WTC11 (cell line): ENCODE measurements at regions not wholly inside any gene's neighbourhood (a gene's known extent, or its start where the extent isn't known, plus 50 kb on each side); places are given as distances from the start of the nearest gene placed in this dataset.

Source experiments
- ATAC-seq: fragments of 200-7000 bp; cut with Tn5 transposase; 2 replicates; pipeline ENCODE4 v1.10.0; 2021; ENCODE audit warnings: mild to moderate bottlenecking, moderate library complexity
- CTCF ChIA-PET: fragments of 300-600 bp; sonication (Branson Sonifier 250); formaldehyde crosslinking; loops from one replicate; lab custom pipeline; 2021; ENCODE audit warnings: antibody characterized with exemption; lab: Charles Lee
- POLR2A ChIA-PET: fragments of 350-600 bp; sonication (Branson Sonifier 250); formaldehyde crosslinking; loops from one replicate; lab custom pipeline; 2021; ENCODE audit warnings: antibody characterized with exemption; lab: Charles Lee
- DNase-seq: peaks from one replicate; pipeline ENCODE4 v3.0.0; 2021; ENCODE audit warnings: low spot score
- H3K27ac Mint-ChIP-seq: 2 replicates; pipeline ENCODE4 v1.8.0; 2021; ENCODE audit warnings: mixed read lengths
- H3K27me3 Mint-ChIP-seq: 2 replicates; pipeline ENCODE4 v1.8.0; 2021; ENCODE audit warnings: low read depth, mild to moderate bottlenecking, moderate library complexity, mixed read lengths
- H3K36me3 Mint-ChIP-seq: 2 replicates; pipeline ENCODE4 v1.8.0; 2021; ENCODE audit warnings: mixed read lengths
- H3K4me1 Mint-ChIP-seq: 2 replicates; pipeline ENCODE4 v1.8.0; 2022; ENCODE audit warnings: mixed read lengths
- H3K4me3 Mint-ChIP-seq: 2 replicates; pipeline ENCODE4 v1.8.0; 2021; ENCODE audit warnings: mild to moderate bottlenecking, moderate library complexity, mixed read lengths
- H3K9me3 Mint-ChIP-seq: 2 replicates; pipeline ENCODE4 v1.8.0; 2021; ENCODE audit warnings: mixed read lengths
- CREM ChIP-seq: sonication (generic); formaldehyde crosslinking; IDR thresholded peaks from 2 replicates; pipeline ENCODE4 v1.8.1; 2022; ENCODE audit warnings: mild to moderate bottlenecking, missing genetic modification reagents, moderate library complexity
- EMX1 ChIP-seq: fragments of 250-450 bp; sonication (Bioruptor Pico); IDR thresholded peaks from 2 replicates; pipeline ENCODE4 v1.8.0; 2021; ENCODE audit warnings: mild to moderate bottlenecking
- FOXJ3 ChIP-seq: sonication (generic); formaldehyde crosslinking; IDR thresholded peaks from 2 replicates; pipeline ENCODE4 v1.9.0; 2021; ENCODE audit warnings: missing genetic modification reagents, mild to moderate bottlenecking, borderline replicate concordance
- FOXK1 ChIP-seq: sonication (generic); formaldehyde crosslinking; IDR thresholded peaks from 2 replicates; pipeline ENCODE4 v1.8.0; 2022; ENCODE audit warnings: mild to moderate bottlenecking, moderate library complexity, missing genetic modification reagents
- IRF2 ChIP-seq: sonication (generic); formaldehyde crosslinking; IDR thresholded peaks from 2 replicates; pipeline ENCODE4 v1.8.0; 2022; ENCODE audit warnings: low read depth, missing genetic modification reagents, borderline replicate concordance
- KAT7 ChIP-seq: sonication (generic); formaldehyde crosslinking; IDR thresholded peaks from 2 replicates; pipeline ENCODE4 v1.8.1; 2023; ENCODE audit warnings: missing genetic modification reagents, mild to moderate bottlenecking, borderline replicate concordance
- NFATC4 ChIP-seq: fragments of 250-450 bp; sonication (Bioruptor Pico); IDR thresholded peaks from 2 replicates; pipeline ENCODE4 v1.9.0; 2021; ENCODE audit warnings: mild to moderate bottlenecking
- NFE2L1 ChIP-seq: sonication (generic); formaldehyde crosslinking; IDR thresholded peaks from 2 replicates; pipeline ENCODE4 v1.8.1; 2023; ENCODE audit warnings: missing genetic modification reagents
- NR1H2 ChIP-seq: sonication (generic); formaldehyde crosslinking; IDR thresholded peaks from 2 replicates; pipeline ENCODE4 v1.9.0; 2021; ENCODE audit warnings: mild to moderate bottlenecking, moderate library complexity, missing genetic modification reagents
- NR2C2 ChIP-seq: sonication (generic); formaldehyde crosslinking; IDR thresholded peaks from 2 replicates; pipeline ENCODE4 v1.8.0; 2022; ENCODE audit warnings: mild to moderate bottlenecking, missing genetic modification reagents
- NR3C1 ChIP-seq: sonication (generic); formaldehyde crosslinking; conservative IDR thresholded peaks from 2 replicates; pipeline ENCODE4 v1.8.1; 2023; ENCODE audit warnings: low read depth, mild to moderate bottlenecking, missing genetic modification reagents
- RELA ChIP-seq: sonication (generic); formaldehyde crosslinking; IDR thresholded peaks from 2 replicates; pipeline ENCODE4 v1.8.1; 2022; ENCODE audit warnings: missing genetic modification reagents, mild to moderate bottlenecking, borderline replicate concordance
- SOX15 ChIP-seq: fragments of 250-450 bp; sonication (Bioruptor Pico); IDR thresholded peaks from 2 replicates; pipeline ENCODE4 v1.9.0; 2021; ENCODE audit warnings: mild to moderate bottlenecking
- ZBTB21 ChIP-seq: sonication (generic); formaldehyde crosslinking; IDR thresholded peaks from 2 replicates; pipeline ENCODE4 v1.8.1; 2023; ENCODE audit warnings: mild to moderate bottlenecking, missing genetic modification reagents, borderline replicate concordance
- ZNF121 ChIP-seq: sonication (generic); formaldehyde crosslinking; IDR thresholded peaks from 2 replicates; pipeline ENCODE4 v1.8.0; 2023; ENCODE audit warnings: missing genetic modification reagents
- ZNF219 ChIP-seq: sonication (generic); formaldehyde crosslinking; IDR thresholded peaks from 2 replicates; pipeline ENCODE4 v1.8.0; 2023; ENCODE audit warnings: missing genetic modification reagents, mild to moderate bottlenecking, borderline replicate concordance
- TF ChIP-seq, protein P1 (sequence below): sonication (generic); formaldehyde crosslinking; IDR thresholded peaks from 2 replicates; pipeline ENCODE4 v1.8.0; 2022; ENCODE audit warnings: mild to moderate bottlenecking, missing genetic modification reagents
- TF ChIP-seq, protein P2 (sequence below): fragments of 250-450 bp; sonication (Bioruptor Pico); IDR thresholded peaks from 2 replicates; pipeline ENCODE4 v1.9.0; 2021; ENCODE audit warnings: mild to moderate bottlenecking, borderline replicate concordance
- TF ChIP-seq, protein P3 (sequence below): fragments of 250-450 bp; sonication (Bioruptor Pico); IDR thresholded peaks from 2 replicates; pipeline ENCODE4 v1.9.0; 2021; ENCODE audit warnings: moderate library complexity, mild to moderate bottlenecking, inconsistent platforms, borderline replicate concordance
- TF ChIP-seq, protein P4 (sequence below): sonication (generic); formaldehyde crosslinking; conservative IDR thresholded peaks from 2 replicates; pipeline ENCODE4 v1.8.1; 2022; ENCODE audit warnings: mild to moderate bottlenecking, missing genetic modification reagents
- TF ChIP-seq, protein P5 (sequence below): sonication (generic); formaldehyde crosslinking; conservative IDR thresholded peaks from 2 replicates; pipeline ENCODE4 v1.8.1; 2023; ENCODE audit warnings: mild to moderate bottlenecking, low read depth, missing genetic modification reagents, moderate library complexity
- TF ChIP-seq, protein P6 (sequence below): fragments of 200-600 bp; IDR thresholded peaks from 2 replicates; pipeline ENCODE4 v1.8.0; 2022; ENCODE audit warnings: antibody characterized with exemption
- TF ChIP-seq, protein P7 (sequence below): fragments of 250-450 bp; sonication (Bioruptor Pico); IDR thresholded peaks from 2 replicates; pipeline ENCODE4 v1.8.0; 2021; ENCODE audit warnings: mild to moderate bottlenecking

DNA sequence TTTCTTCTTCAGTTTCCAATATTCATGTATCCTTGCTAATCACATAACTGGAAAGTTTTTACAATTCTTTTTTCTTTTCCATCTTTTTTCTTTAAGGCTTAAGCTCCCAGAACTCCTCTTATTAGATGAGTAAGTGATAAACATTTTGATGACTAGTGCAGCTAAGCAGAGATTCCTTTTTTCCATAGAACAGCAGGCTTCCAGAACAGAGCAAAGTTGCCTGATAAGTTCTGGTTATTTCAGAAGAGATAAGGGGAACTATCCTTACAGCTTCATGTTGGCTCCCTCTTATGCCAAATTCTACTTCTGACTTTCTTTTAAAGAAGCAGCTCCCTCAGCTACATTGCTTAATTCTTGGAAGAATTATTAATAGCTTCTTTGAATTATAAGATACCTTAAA, 194.7 kb upstream of the FAR2 start:
- Mint-ChIP-seq H3K4me1 (peaks cover 27% of the 10 kb centered on the region), H3K36me3 (no peaks in the 10 kb centered on the region), H3K4me3 (no peak overlapping the region), H3K27me3 (no peaks in the 10 kb centered on the region), H3K9me3 (peaks cover 4% of the 10 kb centered on the region), H3K27ac (no peak overlapping the region; the same call in 1 of the 2 replicates)
- POLR2A ChIA-PET, result no interaction called here
- TF ChIP-seq FOXK1 (CRISPR knock-in tag), result no peak
- no peak for TF ChIP-seq NR1H2
- TF ChIP-seq SOX15 (CRISPR knock-in tag), result no peak
- TF ChIP-seq, protein P1, sequence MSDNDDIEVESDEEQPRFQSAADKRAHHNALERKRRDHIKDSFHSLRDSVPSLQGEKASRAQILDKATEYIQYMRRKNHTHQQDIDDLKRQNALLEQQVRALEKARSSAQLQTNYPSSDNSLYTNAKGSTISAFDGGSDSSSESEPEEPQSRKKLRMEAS (CRISPR knock-in tag), result no peak
- no peak for TF ChIP-seq RELA (CRISPR knock-in tag)
- TF ChIP-seq FOXJ3 (CRISPR knock-in tag), result no peak
- TF ChIP-seq NFATC4 (CRISPR knock-in tag), result no peak
- no peak for TF ChIP-seq IRF2 (CRISPR knock-in tag)
- TF ChIP-seq, protein P2, sequence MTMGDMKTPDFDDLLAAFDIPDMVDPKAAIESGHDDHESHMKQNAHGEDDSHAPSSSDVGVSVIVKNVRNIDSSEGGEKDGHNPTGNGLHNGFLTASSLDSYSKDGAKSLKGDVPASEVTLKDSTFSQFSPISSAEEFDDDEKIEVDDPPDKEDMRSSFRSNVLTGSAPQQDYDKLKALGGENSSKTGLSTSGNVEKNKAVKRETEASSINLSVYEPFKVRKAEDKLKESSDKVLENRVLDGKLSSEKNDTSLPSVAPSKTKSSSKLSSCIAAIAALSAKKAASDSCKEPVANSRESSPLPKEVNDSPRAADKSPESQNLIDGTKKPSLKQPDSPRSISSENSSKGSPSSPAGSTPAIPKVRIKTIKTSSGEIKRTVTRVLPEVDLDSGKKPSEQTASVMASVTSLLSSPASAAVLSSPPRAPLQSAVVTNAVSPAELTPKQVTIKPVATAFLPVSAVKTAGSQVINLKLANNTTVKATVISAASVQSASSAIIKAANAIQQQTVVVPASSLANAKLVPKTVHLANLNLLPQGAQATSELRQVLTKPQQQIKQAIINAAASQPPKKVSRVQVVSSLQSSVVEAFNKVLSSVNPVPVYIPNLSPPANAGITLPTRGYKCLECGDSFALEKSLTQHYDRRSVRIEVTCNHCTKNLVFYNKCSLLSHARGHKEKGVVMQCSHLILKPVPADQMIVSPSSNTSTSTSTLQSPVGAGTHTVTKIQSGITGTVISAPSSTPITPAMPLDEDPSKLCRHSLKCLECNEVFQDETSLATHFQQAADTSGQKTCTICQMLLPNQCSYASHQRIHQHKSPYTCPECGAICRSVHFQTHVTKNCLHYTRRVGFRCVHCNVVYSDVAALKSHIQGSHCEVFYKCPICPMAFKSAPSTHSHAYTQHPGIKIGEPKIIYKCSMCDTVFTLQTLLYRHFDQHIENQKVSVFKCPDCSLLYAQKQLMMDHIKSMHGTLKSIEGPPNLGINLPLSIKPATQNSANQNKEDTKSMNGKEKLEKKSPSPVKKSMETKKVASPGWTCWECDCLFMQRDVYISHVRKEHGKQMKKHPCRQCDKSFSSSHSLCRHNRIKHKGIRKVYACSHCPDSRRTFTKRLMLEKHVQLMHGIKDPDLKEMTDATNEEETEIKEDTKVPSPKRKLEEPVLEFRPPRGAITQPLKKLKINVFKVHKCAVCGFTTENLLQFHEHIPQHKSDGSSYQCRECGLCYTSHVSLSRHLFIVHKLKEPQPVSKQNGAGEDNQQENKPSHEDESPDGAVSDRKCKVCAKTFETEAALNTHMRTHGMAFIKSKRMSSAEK (CRISPR knock-in tag), result no peak
- no peak for TF ChIP-seq KAT7 (CRISPR knock-in tag)
- TF ChIP-seq ZNF219 (CRISPR knock-in tag), result no peak
- no peak for TF ChIP-seq EMX1 (CRISPR knock-in tag)
- TF ChIP-seq, protein P3, sequence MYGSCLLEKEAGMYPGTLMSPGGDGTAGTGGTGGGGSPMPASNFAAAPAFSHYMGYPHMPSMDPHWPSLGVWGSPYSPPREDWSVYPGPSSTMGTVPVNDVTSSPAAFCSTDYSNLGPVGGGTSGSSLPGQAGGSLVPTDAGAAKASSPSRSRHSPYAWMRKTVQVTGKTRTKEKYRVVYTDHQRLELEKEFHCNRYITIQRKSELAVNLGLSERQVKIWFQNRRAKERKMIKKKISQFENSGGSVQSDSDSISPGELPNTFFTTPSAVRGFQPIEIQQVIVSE, result no peak
- TF ChIP-seq ZBTB21 (CRISPR knock-in tag), result no peak
- TF ChIP-seq NR2C2 (CRISPR knock-in tag), result no peak
- DNase-seq, result no peak
- no peak for ATAC-seq
- CTCF ChIA-PET, result no interaction called here

DNA sequence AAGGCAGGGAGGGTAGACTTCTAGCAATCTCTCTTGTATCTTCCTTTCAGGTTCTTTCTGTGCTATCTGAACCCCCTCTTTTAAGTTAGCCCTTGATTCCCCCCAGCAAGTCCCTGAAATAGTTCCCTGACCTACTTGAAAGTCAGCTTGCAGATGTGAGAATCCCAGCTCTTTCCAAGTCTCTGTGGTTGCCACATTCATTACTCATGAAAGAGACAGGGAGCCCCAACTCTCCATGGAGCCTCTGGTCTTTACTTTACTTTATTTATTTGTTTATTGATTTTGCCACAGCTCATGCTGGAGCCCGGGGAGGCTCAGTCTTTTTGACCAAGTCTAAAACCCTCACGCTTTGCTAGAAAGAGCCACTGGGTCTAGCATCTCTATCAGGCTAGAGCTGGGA, 193.6 kb upstream of the FAR2 start:
- Mint-ChIP-seq H3K27ac (peak overlapping the region; percentile 92), H3K4me1 (peaks cover 27% of the 10 kb centered on the region), H3K9me3 (peaks cover 8% of the 10 kb centered on the region), H3K27me3 (no peaks in the 10 kb centered on the region), H3K36me3 (no peaks in the 10 kb centered on the region), H3K4me3 (no peak overlapping the region)
- DNase-seq, result no peak
- ChIA-PET POLR2A (no interaction called here), CTCF (interaction anchor here (1.1 kb wide), 1 partner anchor 371 kb away, joined by 3 read pairs; no protein-coding TSS in a partner anchor)
- TF ChIP-seq CREM (CRISPR knock-in tag), result no peak
- TF ChIP-seq, protein P4, sequence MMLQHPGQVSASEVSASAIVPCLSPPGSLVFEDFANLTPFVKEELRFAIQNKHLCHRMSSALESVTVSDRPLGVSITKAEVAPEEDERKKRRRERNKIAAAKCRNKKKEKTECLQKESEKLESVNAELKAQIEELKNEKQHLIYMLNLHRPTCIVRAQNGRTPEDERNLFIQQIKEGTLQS (CRISPR knock-in tag), result no peak
- TF ChIP-seq, protein P5, sequence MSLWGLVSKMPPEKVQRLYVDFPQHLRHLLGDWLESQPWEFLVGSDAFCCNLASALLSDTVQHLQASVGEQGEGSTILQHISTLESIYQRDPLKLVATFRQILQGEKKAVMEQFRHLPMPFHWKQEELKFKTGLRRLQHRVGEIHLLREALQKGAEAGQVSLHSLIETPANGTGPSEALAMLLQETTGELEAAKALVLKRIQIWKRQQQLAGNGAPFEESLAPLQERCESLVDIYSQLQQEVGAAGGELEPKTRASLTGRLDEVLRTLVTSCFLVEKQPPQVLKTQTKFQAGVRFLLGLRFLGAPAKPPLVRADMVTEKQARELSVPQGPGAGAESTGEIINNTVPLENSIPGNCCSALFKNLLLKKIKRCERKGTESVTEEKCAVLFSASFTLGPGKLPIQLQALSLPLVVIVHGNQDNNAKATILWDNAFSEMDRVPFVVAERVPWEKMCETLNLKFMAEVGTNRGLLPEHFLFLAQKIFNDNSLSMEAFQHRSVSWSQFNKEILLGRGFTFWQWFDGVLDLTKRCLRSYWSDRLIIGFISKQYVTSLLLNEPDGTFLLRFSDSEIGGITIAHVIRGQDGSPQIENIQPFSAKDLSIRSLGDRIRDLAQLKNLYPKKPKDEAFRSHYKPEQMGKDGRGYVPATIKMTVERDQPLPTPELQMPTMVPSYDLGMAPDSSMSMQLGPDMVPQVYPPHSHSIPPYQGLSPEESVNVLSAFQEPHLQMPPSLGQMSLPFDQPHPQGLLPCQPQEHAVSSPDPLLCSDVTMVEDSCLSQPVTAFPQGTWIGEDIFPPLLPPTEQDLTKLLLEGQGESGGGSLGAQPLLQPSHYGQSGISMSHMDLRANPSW (CRISPR knock-in tag), result no peak
- TF ChIP-seq ZNF121, result no peak
- TF ChIP-seq, protein P6, sequence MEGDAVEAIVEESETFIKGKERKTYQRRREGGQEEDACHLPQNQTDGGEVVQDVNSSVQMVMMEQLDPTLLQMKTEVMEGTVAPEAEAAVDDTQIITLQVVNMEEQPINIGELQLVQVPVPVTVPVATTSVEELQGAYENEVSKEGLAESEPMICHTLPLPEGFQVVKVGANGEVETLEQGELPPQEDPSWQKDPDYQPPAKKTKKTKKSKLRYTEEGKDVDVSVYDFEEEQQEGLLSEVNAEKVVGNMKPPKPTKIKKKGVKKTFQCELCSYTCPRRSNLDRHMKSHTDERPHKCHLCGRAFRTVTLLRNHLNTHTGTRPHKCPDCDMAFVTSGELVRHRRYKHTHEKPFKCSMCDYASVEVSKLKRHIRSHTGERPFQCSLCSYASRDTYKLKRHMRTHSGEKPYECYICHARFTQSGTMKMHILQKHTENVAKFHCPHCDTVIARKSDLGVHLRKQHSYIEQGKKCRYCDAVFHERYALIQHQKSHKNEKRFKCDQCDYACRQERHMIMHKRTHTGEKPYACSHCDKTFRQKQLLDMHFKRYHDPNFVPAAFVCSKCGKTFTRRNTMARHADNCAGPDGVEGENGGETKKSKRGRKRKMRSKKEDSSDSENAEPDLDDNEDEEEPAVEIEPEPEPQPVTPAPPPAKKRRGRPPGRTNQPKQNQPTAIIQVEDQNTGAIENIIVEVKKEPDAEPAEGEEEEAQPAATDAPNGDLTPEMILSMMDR, result no peak
- TF ChIP-seq RELA (CRISPR knock-in tag), result no peak
- TF ChIP-seq NR3C1 (CRISPR knock-in tag), result no peak
- TF ChIP-seq NFE2L1 (CRISPR knock-in tag), result no peak
- TF ChIP-seq, protein P7, sequence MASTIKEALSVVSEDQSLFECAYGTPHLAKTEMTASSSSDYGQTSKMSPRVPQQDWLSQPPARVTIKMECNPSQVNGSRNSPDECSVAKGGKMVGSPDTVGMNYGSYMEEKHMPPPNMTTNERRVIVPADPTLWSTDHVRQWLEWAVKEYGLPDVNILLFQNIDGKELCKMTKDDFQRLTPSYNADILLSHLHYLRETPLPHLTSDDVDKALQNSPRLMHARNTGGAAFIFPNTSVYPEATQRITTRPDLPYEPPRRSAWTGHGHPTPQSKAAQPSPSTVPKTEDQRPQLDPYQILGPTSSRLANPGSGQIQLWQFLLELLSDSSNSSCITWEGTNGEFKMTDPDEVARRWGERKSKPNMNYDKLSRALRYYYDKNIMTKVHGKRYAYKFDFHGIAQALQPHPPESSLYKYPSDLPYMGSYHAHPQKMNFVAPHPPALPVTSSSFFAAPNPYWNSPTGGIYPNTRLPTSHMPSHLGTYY (CRISPR knock-in tag), result no peak
- no peak for ATAC-seq
